Neural cell (in vitro differentiated cells): ENCODE measurements at regions not wholly inside any gene's neighbourhood (a gene's known extent, or its start where the extent isn't known, plus 50 kb on each side); places are given as distances from the start of the nearest gene placed in this dataset.

ENCODE experiments used
- H2AFZ ChIP-seq: fragments of 200-600, 300-800 bp; sonication (generic), shearing (Covaris generic); 2 replicates; pipeline ENCODE4 v1.6.0; 2014; ENCODE audit warnings: low read depth, mild to moderate bottlenecking, antibody characterized with exemption, low read length, moderate library complexity
- H3F3A ChIP-seq: fragments of 200-600 bp; shearing (Covaris generic); 2 replicates; pipeline ENCODE4 v1.6.1; 2016; ENCODE audit warnings: mild to moderate bottlenecking, moderate library complexity, mixed read lengths, antibody characterized with exemption, low read length; ENCODE audit not compliant: insufficient read depth, poor library complexity, severe bottlenecking
- H3K27ac ChIP-seq: fragments of 200-600, 300-800 bp; sonication (generic), shearing (Covaris generic); 2 replicates; pipeline ENCODE4 v1.5.1; 2014; ENCODE audit warnings: mild to moderate bottlenecking, low read length, moderate library complexity
- H3K27me3 ChIP-seq: fragments of 300-800, 200-600 bp; sonication (generic), shearing (Covaris generic); 2 replicates; pipeline ENCODE4 v1.6.0; 2014; ENCODE audit warnings: mild to moderate bottlenecking, low read depth, low read length, moderate library complexity; ENCODE audit not compliant: insufficient read depth
- H3K36me3 ChIP-seq: fragments of 300-800, 200-600 bp; sonication (generic), shearing (Covaris generic); 2 replicates; pipeline ENCODE4 v1.5.1; 2014; ENCODE audit warnings: mild to moderate bottlenecking, antibody characterized with exemption, low read length, moderate library complexity; ENCODE audit not compliant: insufficient read depth
- H3K4me2 ChIP-seq: fragments of 300-800, 200-600 bp; sonication (generic), shearing (Covaris generic); 2 replicates; pipeline ENCODE4 v1.6.0; 2014; ENCODE audit warnings: mild to moderate bottlenecking, low read length
- H3K4me3 ChIP-seq: fragments of 300-800, 200-600 bp; sonication (generic), shearing (Covaris generic); 2 replicates; pipeline ENCODE4 v1.5.1; 2014; ENCODE audit warnings: mild to moderate bottlenecking, low read length, moderate library complexity
- H3K79me2 ChIP-seq: fragments of 200-600 bp; shearing (Covaris generic); replicated peaks from 2 replicates; pipeline ENCODE4 v1.6.0; 2014; ENCODE audit warnings: mild to moderate bottlenecking, low read length, moderate library complexity; ENCODE audit not compliant: insufficient read depth
- H3K9ac ChIP-seq: fragments of 300-800, 200-600 bp; sonication (generic), shearing (Covaris generic); 2 replicates; pipeline ENCODE4 v1.6.1; 2016; ENCODE audit warnings: mild to moderate bottlenecking, low read length, mixed read lengths
- H3K9me2 ChIP-seq: fragments of 200-600 bp; shearing (Covaris generic); 2 replicates; pipeline ENCODE4 v1.6.1; 2016; ENCODE audit warnings: mild to moderate bottlenecking, low read length, mixed read lengths; ENCODE audit not compliant: insufficient read depth
- H3K9me3 ChIP-seq: fragments of 200-600, 300-800 bp; sonication (generic), shearing (Covaris generic); 2 replicates; pipeline ENCODE4 v1.6.1; 2016; ENCODE audit warnings: mild to moderate bottlenecking, mixed run types, low read length, moderate library complexity, mixed read lengths
- H4K20me1 ChIP-seq: fragments of 200-600 bp; shearing (Covaris generic); 2 replicates; pipeline ENCODE4 v1.6.1; 2016; ENCODE audit warnings: mild to moderate bottlenecking, mixed run types; ENCODE audit not compliant: insufficient read depth
- EP300 ChIP-seq: fragments of 450-650 bp; conservative IDR thresholded peaks from 2 replicates; pipeline ENCODE4 v1.6.1; 2014; ENCODE audit warnings: antibody characterized with exemption, mild to moderate bottlenecking, moderate library complexity; ENCODE audit not compliant: poor library complexity, severe bottlenecking
- EZH2 ChIP-seq: fragments of 200-600, 300-800 bp; shearing (Covaris generic), sonication (generic); IDR thresholded peaks from 2 replicates; pipeline ENCODE4 v1.6.1; 2014; ENCODE audit warnings: antibody characterized with exemption, low read length, borderline replicate concordance, mild to moderate bottlenecking; ENCODE audit not compliant: insufficient read depth, poor library complexity, severe bottlenecking
- MXI1 ChIP-seq: fragments of 450-650 bp; conservative IDR thresholded peaks from 2 replicates; pipeline ENCODE4 v1.6.1; 2014; ENCODE audit warnings: antibody characterized with exemption, mild to moderate bottlenecking; ENCODE audit not compliant: poor library complexity, severe bottlenecking
- POLR2AphosphoS5 ChIP-seq: IDR thresholded peaks from 2 replicates; pipeline ENCODE4 v1.6.1; 2012
- RAD21 ChIP-seq: fragments of 450-650 bp; conservative IDR thresholded peaks from 2 replicates; pipeline ENCODE4 v1.6.1; 2014; ENCODE audit warnings: antibody characterized with exemption, mild to moderate bottlenecking, moderate library complexity
- SMC3 ChIP-seq: fragments of 450-650 bp; conservative IDR thresholded peaks from 2 replicates; pipeline ENCODE4 v1.6.1; 2014; ENCODE audit warnings: antibody characterized with exemption, mild to moderate bottlenecking, moderate library complexity; ENCODE audit not compliant: poor library complexity
- TAF1 ChIP-seq: IDR thresholded peaks from 2 replicates; pipeline ENCODE4 v1.6.1; 2012; ENCODE audit warnings: low read depth
- TF ChIP-seq, protein P1 (sequence below): IDR thresholded peaks from 2 replicates; pipeline ENCODE4 v1.6.1; 2012; ENCODE audit warnings: borderline replicate concordance
- TF ChIP-seq, protein P2 (sequence below): fragments of 450-650 bp; IDR thresholded peaks from 2 replicates; pipeline ENCODE4 v1.5.1; 2014; ENCODE audit warnings: antibody characterized with exemption, mild to moderate bottlenecking, moderate library complexity; ENCODE audit not compliant: poor library complexity, severe bottlenecking

DNA sequence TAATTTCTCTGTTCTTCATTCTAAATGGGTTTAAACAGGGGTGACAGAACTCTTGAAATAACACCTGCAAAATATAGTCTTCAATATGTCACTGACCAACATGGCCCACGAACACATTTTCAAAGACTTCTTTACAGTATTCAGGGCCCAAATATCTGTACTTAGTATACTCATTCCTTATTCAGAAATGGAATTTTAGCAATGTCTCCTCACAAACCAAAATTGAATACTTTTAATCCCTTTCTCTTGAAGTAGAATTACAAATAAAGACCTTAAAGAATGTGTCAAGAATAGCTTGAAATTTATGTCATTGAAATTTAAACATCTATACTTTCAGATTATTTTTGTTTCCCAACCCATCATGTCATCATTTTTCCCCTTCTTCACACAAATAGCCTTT is 263.1 kb downstream of the LRIG3 start:
- TF ChIP-seq, protein P1, sequence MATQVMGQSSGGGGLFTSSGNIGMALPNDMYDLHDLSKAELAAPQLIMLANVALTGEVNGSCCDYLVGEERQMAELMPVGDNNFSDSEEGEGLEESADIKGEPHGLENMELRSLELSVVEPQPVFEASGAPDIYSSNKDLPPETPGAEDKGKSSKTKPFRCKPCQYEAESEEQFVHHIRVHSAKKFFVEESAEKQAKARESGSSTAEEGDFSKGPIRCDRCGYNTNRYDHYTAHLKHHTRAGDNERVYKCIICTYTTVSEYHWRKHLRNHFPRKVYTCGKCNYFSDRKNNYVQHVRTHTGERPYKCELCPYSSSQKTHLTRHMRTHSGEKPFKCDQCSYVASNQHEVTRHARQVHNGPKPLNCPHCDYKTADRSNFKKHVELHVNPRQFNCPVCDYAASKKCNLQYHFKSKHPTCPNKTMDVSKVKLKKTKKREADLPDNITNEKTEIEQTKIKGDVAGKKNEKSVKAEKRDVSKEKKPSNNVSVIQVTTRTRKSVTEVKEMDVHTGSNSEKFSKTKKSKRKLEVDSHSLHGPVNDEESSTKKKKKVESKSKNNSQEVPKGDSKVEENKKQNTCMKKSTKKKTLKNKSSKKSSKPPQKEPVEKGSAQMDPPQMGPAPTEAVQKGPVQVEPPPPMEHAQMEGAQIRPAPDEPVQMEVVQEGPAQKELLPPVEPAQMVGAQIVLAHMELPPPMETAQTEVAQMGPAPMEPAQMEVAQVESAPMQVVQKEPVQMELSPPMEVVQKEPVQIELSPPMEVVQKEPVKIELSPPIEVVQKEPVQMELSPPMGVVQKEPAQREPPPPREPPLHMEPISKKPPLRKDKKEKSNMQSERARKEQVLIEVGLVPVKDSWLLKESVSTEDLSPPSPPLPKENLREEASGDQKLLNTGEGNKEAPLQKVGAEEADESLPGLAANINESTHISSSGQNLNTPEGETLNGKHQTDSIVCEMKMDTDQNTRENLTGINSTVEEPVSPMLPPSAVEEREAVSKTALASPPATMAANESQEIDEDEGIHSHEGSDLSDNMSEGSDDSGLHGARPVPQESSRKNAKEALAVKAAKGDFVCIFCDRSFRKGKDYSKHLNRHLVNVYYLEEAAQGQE = no peak
- TF ChIP-seq, protein P2, sequence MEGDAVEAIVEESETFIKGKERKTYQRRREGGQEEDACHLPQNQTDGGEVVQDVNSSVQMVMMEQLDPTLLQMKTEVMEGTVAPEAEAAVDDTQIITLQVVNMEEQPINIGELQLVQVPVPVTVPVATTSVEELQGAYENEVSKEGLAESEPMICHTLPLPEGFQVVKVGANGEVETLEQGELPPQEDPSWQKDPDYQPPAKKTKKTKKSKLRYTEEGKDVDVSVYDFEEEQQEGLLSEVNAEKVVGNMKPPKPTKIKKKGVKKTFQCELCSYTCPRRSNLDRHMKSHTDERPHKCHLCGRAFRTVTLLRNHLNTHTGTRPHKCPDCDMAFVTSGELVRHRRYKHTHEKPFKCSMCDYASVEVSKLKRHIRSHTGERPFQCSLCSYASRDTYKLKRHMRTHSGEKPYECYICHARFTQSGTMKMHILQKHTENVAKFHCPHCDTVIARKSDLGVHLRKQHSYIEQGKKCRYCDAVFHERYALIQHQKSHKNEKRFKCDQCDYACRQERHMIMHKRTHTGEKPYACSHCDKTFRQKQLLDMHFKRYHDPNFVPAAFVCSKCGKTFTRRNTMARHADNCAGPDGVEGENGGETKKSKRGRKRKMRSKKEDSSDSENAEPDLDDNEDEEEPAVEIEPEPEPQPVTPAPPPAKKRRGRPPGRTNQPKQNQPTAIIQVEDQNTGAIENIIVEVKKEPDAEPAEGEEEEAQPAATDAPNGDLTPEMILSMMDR = no peak
- TF ChIP-seq POLR2AphosphoS5 = no peak
- no peak for TF ChIP-seq EZH2
- no peak for TF ChIP-seq EP300
- no peak for TF ChIP-seq SMC3
- TF ChIP-seq RAD21 = no peak
- no peak for TF ChIP-seq MXI1
- TF ChIP-seq TAF1 = no peak
- H3K4me2 ChIP-seq = no peak overlapping the region

DNA sequence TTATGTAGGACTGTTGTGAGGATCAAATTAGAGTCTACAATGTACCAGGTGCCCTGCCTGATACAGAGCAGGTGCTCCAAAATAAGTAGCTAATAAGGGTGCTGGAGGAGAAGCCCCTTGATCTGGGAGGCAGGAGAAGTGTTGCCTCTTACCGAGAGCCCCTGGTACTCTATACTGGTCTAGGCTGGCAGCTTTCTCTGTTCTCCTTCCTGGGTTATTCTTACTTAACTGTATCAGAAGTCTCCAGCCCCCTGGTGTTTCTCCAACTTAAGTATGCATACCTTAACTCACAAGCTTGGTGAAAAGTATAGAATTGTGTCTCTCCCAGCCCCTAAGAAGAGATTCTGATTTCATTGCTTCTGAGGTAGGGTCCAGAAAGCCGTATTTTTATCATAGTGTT is 254.9 kb downstream of the LRIG3 start:
- no peak for TF ChIP-seq TAF1
- TF ChIP-seq MXI1 = no peak
- TF ChIP-seq, protein P1 = no peak
- TF ChIP-seq RAD21 = no peak
- no peak for TF ChIP-seq EP300
- TF ChIP-seq EZH2 = no peak
- TF ChIP-seq POLR2AphosphoS5 = no peak
- TF ChIP-seq, protein P2 = no peak
- H3K4me2 ChIP-seq = no peak overlapping the region
- no peaks in the 10 kb centered on the region for H3K9me2 ChIP-seq
- no peaks in the 10 kb centered on the region for H3K9me3 ChIP-seq
- no peak overlapping the region for H3K9ac ChIP-seq
- no peaks in the 10 kb centered on the region for H4K20me1 ChIP-seq
- no peak overlapping the region for H3K27ac ChIP-seq
- H3K36me3 ChIP-seq = no peaks in the 10 kb centered on the region
- no peak overlapping the region for H3K4me3 ChIP-seq
- no peak overlapping the region for H2AFZ ChIP-seq
- H3K27me3 ChIP-seq = no peaks in the 10 kb centered on the region
- H3F3A ChIP-seq = no peaks in the 10 kb centered on the region
- H3K79me2 ChIP-seq = no peaks in the 10 kb centered on the region

More for the DNA sequence above, 263.1 kb downstream of the LRIG3 start:
- Histone ChIP-seq H3K9ac (no peak overlapping the region), H3K27me3 (no peaks in the 10 kb centered on the region), H3K79me2 (no peaks in the 10 kb centered on the region), H3K9me3 (no peaks in the 10 kb centered on the region), H3K36me3 (no peaks in the 10 kb centered on the region), H3K27ac (no peak overlapping the region), H2AFZ (no peak overlapping the region), H4K20me1 (no peaks in the 10 kb centered on the region), H3F3A (no peaks in the 10 kb centered on the region), H3K4me3 (no peak overlapping the region), H3K9me2 (no peaks in the 10 kb centered on the region)
